A673 (cell line): ENCODE measurements at regions not wholly inside any gene's neighbourhood (a gene's known extent, or its start where the extent isn't known, plus 50 kb on each side); places are given as distances from the start of the nearest gene placed in this dataset.

Experiments used
- BruUV-seq: library from RNA; stranded (reverse); fragments of 400-500 nt; replicated peaks from 2 replicates; lab custom pipeline; 2021; lab: Mats Ljungman, UMichigan
- CTCF ChIA-PET: fragments of 300-600 bp; sonication (Branson Sonifier 250); formaldehyde crosslinking; loops from one replicate; lab custom pipeline; 2022; ENCODE audit warnings: antibody characterized with exemption; lab: Charles Lee
- POLR2A ChIA-PET: fragments of 300-600 bp; sonication (Branson Sonifier 250); formaldehyde crosslinking; loops from one replicate; lab custom pipeline; 2022; ENCODE audit warnings: antibody characterized with exemption; ENCODE audit not compliant: low non-redundant PET; lab: Charles Lee
- DNase-seq: peaks from one replicate; pipeline ENCODE4 v3.0.0-alpha.2; 2015; ENCODE audit warnings: low spot score
- H3K27ac ChIP-seq: fragments of 200-600 bp; sonication (generic); 2 replicates; pipeline ENCODE4 v1.5.1; 2016; ENCODE audit warnings: mixed run types, low read depth, mild to moderate bottlenecking, mixed read lengths, antibody characterized with exemption, low read length; ENCODE audit not compliant: poor library complexity, severe bottlenecking
- H3K27me3 ChIP-seq: fragments of 200-600 bp; sonication (generic); replicated peaks from 2 replicates; pipeline ENCODE4 v1.6.1; 2017; ENCODE audit warnings: mixed run types, low read depth, mild to moderate bottlenecking, mixed read lengths, antibody characterized with exemption, low read length; ENCODE audit not compliant: insufficient read depth, poor library complexity
- H3K36me3 ChIP-seq: fragments of 200-600 bp; sonication (generic); 2 replicates; pipeline ENCODE4 v1.6.1; 2016; ENCODE audit warnings: mixed run types, mild to moderate bottlenecking, mixed read lengths, antibody characterized with exemption, low read length; ENCODE audit not compliant: insufficient read depth, poor library complexity, severe bottlenecking
- H3K4me1 ChIP-seq: fragments of 200-600 bp; sonication (generic); 2 replicates; pipeline ENCODE4 v1.6.1; 2017; ENCODE audit warnings: mixed run types, mild to moderate bottlenecking, mixed read lengths, antibody characterized with exemption, low read length; ENCODE audit not compliant: insufficient read depth, poor library complexity, severe bottlenecking
- H3K4me3 ChIP-seq: fragments of 200-600 bp; sonication (generic); 2 replicates; pipeline ENCODE4 v1.5.1; 2016; ENCODE audit warnings: low read depth, mixed run types, mild to moderate bottlenecking, mixed read lengths, low read length; ENCODE audit not compliant: poor library complexity, severe bottlenecking
- H3K9me3 ChIP-seq: fragments of 200-600 bp; sonication (generic); 2 replicates; pipeline ENCODE4 v1.6.1; 2016; ENCODE audit warnings: mixed run types, low read depth, mild to moderate bottlenecking, mixed read lengths, antibody characterized with exemption, low read length; ENCODE audit not compliant: poor library complexity, severe bottlenecking
- CTCF ChIP-seq: fragments of 300-800, 200-600 bp; sonication (generic); conservative IDR thresholded peaks from 2 replicates; pipeline ENCODE4 v1.5.1; 2017; ENCODE audit warnings: low read depth, mild to moderate bottlenecking, antibody characterized with exemption, low read length, moderate library complexity, mixed read lengths
- EZH2 ChIP-seq: fragments of 200-600 bp; sonication (generic); IDR thresholded peaks from 2 replicates; pipeline ENCODE4 v1.6.1; 2017; ENCODE audit warnings: borderline replicate concordance, low read depth, mild to moderate bottlenecking, mixed read lengths, antibody characterized with exemption, low read length; ENCODE audit not compliant: poor library complexity, severe bottlenecking
- intact Hi-C: fragments of 100-400 bp; cut with micrococcal nuclease; formaldehyde crosslinking; loops from one replicate; pipeline ENCODE4 v1.10.0; 2022; ENCODE audit not compliant: unreplicated experiment

DNA sequence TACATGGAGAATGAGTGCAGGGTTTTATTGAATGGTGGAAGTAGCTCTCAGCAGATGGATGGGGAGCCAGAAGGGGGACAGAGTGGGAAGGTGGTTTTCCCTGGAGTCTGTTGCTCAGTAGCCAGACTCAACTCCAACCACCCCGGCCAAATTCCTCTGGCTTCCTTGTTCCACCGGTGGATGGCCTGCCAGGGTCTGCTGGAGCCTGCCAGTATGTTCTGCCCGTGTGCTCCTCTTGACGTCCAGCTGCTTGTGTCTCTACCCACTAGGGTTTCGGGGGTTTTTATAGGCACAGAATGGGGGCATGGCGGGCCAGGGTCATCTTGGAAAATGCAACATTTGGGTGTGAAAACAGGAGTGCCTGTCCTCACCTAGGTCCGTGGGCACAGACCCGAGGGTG lies 51.4 kb upstream of the KLF9 start:
- no peaks in the 10 kb centered on the region for H3K36me3 ChIP-seq
- POLR2A ChIA-PET = no interaction called here
- DNase-seq = no peak
- H3K9me3 ChIP-seq = no peaks in the 10 kb centered on the region
- no TSS peak for BruUV-seq
- no peaks in the 10 kb centered on the region for H3K4me1 ChIP-seq
- no peak overlapping the region for H3K27ac ChIP-seq
- CTCF ChIA-PET = interaction anchor here (0.7 kb wide), 1 partner anchor 8 kb away, joined by 3 read pairs; no protein-coding TSS in a partner anchor
- H3K4me3 ChIP-seq = no peak overlapping the region
- intact Hi-C loops = no loop called here
- H3K27me3 ChIP-seq = no peaks in the 10 kb centered on the region
- TF ChIP-seq EZH2 (no peak), CTCF (no peak)

- DNase-seq = no peak
- intact Hi-C loops = no loop called here
- BruUV-seq = no TSS peak
- no peak overlapping the region for H3K27ac ChIP-seq
- no peaks in the 10 kb centered on the region for H3K9me3 ChIP-seq
- no peaks in the 10 kb centered on the region for H3K27me3 ChIP-seq
- no peak overlapping the region for H3K4me3 ChIP-seq
- H3K36me3 ChIP-seq = no peaks in the 10 kb centered on the region
- TF ChIP-seq EZH2 (no peak), CTCF (no peak)
- CTCF ChIA-PET = interaction anchor here (0.7 kb wide), 1 partner anchor 8 kb away, joined by 3 read pairs; no protein-coding TSS in a partner anchor
- POLR2A ChIA-PET = no interaction called here
- no peaks in the 10 kb centered on the region for H3K4me1 ChIP-seq
Observed at GRCh38 chr9:70465398-70465797, 50.9 kb upstream of the KLF9 start.
